HG02623 (cell line): ENCODE measurements at regions not wholly inside any gene's neighbourhood (a gene's known extent, or its start where the extent isn't known, plus 50 kb on each side); places are given as distances from the start of the nearest gene placed in this dataset.

Experiments used
- ATAC-seq: cut with Tn5 transposase; IDR thresholded peaks from one replicate; pipeline ENCODE4 v1.9.1; 2021; ENCODE audit warnings: moderate library complexity; ENCODE audit not compliant: unreplicated experiment

DNA sequence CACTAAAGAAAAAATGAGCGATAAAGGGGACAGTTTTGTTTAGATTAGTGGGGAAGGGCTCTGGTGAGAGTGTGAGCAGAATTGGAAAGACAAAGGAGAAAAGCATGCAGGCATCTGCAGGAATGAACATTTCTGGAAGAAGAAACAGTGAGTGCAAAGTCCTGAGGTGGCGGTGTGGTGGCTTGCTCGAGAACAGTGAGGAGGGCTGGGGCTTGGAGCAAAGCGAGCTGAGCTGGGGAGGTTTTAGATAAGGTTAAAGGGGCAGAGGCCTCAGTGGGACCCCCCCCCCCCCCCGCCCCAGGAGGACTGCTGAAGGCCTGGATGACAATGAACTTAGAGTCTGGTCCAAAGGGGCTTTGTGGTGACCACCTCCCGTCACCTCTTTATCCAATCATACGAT lies 202.7 kb upstream of the MVB12B start:
- ATAC-seq = no peak

GRCh38 chr9:126125177-126125576 lies 201.5 kb upstream of the MVB12B start:
- no peak for ATAC-seq

- ATAC-seq = no peak
Observed at GRCh38 chr9:126125577-126125976, 201.1 kb upstream of the MVB12B start.

- ATAC-seq = no peak
Observed at GRCh38 chr9:126125992-126126409, 200.6 kb upstream of the MVB12B start.

GRCh38 chr9:126126807-126127206 lies 199.8 kb upstream of the MVB12B start:
- no peak for ATAC-seq

GRCh38 chr9:126127591-126127990 lies 199.0 kb upstream of the MVB12B start:
- no peak for ATAC-seq

DNA sequence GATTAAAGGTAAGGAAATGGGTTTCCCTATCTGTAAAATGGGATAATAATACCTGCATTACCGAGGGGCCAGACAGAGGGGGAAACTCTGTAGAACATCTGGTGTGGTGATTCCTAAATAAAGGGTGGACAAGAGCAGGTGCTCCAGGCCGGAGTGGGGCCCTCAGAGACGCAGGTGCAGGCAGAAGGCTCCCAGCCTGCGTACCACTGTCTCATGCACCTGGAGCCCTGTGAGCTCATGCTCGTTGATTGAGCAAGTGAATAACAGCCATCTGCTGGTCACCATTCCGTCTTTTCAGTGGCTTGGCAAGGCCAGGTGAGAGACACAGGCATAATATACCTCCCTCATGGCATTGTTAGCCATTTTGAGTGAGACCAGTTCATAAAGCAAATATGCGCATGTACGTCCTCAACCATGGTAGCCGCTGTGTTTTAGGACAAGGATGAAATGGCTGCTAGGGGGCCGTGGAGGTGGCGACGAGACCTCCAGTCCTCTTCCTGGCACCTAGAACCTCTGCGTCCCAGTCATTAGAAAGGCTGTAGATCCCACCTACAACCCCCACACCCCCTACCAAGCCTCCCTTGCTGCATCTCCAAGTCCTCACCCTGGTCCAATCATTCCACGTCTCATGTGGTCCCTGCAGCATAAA lies 198.0 kb upstream of the MVB12B start:
- no peak for ATAC-seq

DNA sequence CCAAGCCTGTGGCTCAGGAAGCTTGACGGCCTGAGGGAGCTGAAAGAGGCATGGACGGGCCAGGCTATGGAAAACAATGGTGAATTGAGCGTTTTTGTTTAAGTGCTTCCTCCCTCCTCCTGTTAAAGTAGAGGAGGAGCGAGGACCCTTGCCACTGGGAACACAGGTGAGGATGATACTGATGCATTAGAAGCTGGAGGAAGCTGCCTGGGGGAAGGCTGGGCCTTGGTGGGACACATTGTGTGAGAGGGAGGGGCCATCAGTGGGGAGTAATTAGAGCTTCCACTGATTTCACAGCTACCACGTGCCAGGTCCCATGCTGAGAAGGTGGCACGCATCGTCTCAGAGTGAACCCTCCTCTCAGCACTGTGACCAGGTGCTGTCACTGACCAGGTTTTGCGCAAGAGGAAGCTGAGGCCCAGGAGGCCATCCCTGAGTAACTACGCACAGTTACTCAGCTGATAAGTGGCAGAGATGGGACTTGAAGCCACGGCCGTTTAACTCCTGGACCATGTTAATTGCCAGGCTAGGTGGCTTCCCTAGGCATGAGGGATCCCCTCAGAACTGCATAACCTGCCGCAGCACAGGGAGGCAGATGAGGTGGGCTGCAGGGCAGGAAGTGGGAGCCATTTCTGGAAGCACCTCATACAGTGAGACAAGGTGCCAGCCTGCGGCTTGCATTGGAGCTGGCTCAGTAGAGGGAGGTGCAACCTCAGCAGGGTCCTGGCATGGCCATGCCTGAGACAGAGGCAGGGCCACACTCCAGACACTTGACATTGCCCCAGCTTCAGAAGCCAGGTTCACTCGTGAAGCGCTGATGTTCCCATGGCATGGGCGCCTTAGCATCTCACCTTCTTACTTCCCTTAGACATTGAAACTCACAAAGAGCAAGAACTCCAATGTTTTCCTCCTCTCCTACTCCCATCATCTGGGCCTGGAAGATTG lies 195.3 kb upstream of the MVB12B start:
- ATAC-seq = no peak

DNA sequence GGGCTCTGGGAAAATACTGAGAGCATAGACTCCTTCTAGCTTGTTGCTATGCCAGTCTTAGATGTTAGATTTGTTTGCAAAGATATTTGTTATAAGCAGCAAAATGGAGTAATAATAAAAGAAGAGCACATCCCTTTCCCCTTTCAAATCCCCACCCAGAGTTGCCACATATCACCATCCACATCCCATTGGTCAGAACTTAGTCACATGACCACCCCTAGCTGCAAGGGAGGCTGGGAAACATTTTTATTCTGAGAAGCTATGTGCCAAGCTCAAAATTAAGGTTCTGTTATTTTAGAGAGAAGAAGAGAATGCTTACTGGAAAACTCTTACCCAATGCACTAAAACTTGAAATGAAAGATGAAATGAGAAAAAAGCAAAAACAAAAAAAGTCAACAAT lies 193.9 kb upstream of the MVB12B start:
- no peak for ATAC-seq

DNA sequence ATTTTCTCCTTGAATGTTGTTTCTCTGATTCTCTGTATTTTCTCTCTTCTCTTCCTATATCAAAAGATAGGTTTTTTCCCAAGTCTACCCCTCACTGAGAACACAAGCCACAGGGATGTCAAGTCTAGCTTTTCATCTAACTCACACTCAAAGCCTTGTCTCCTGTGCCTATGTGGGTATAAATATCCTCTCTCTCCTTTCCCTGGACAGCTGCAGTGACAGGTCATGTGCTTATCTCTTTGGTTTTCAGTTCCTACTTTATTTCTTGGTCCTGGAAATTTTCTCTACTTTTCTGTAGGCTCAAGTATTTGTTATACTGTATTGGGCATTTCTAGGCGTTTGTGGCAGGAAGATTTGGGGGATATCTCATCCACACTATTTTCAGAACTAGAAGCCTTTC lies 182.4 kb upstream of the MVB12B start:
- no peak for ATAC-seq

GRCh38 chr9:126144603-126145456 lies 181.8 kb upstream of the MVB12B start:
- ATAC-seq = no peak

DNA sequence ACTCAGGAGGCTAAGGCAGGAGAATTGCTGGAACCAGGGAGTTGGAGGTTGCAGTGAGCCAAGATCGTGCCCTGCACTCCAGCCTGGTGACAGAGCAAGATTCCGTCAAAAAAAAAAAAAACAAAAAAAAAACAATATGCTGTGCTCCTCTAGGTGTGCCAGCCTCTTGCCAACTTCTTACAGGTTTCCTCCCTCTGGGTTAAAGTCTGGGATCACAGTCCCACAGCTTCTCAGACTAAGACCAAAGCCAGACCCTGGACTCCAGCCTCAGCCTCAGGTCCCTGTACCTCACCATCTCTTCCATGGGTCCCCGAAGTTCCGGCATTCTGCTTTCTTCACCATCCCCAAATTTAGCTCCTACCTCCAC lies 180.8 kb upstream of the MVB12B start:
- ATAC-seq = no peak

DNA sequence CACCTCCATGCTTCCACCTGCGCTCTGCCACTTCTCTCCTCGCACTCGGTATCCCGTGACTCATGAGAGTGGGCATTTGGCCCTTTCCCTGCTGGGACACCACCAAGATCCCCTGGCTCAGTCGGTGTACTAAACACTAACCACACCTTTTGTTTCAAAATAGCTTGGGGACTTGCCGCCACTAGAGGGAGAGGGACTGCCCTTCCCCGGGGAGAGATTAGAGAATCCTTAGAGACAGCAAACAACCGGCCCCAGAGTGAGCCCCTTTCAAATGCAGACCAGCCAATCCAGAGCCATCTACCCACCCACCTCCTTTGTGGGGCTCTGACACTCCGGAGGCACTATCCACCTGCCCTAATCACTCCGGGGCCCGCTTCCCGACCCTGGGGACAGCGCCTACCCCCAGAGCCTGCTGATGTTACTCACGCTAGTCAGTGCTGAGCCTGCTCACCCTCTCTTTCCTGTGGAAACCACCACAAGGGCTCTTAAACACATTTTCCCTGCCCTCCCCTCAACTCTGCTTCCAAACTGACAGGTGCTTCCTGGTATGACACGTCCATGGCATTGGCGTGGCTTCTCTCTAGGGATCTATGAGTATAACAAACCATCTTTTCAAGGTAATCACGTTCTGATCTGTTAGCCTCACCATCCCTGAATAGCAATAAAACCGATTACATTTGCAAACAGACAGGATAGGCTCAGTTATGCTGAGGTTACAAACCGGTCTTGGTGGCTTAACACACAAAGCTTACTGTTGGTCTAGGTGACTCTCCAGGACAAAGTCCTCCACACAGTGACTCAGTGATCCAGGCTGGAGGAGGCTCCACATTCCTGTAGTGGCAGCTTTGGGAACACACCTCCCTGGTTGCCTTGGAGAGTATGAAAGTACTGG lies 180.1 kb upstream of the MVB12B start:
- ATAC-seq = no peak

DNA sequence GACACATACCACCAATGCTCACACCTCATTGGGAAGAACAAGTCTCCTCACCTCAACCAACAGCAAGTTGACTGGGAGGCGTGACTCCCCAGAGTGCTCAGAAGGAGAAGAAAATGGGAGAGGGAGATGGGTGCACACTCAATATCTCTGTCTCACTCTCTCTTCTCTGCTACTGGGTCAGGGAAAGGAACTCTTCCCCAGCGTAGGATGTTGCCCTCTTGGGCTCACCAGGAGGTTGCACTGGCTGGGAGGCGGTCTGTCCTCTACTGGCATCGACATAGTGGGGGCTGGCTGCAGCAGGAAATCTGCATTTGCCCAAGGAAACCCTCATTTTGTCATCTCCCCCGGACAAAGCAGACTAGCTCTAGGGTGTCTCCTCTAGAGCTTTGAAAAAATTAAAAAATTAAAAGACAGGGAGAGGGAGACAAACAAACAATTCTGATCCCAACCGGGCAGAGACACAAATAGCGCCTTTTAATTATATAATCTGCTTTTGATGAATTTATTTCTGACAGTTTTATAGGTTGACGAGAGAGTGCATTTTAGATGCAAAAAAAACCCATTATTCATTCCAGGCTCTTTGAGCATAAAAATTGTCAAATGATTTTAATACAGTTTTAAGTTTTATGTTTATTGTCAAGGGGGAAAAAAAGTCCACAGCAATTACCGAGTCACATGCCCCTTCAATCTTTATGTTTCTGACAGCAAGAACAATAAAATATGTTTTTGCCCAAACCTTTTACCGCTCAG lies 179.3 kb upstream of the MVB12B start:
- no peak for ATAC-seq

GRCh38 chr9:126147936-126148870 lies 178.4 kb upstream of the MVB12B start:
- ATAC-seq = no peak

- ATAC-seq = no peak
Observed at GRCh38 chr9:126148994-126149393, 177.6 kb upstream of the MVB12B start.

DNA sequence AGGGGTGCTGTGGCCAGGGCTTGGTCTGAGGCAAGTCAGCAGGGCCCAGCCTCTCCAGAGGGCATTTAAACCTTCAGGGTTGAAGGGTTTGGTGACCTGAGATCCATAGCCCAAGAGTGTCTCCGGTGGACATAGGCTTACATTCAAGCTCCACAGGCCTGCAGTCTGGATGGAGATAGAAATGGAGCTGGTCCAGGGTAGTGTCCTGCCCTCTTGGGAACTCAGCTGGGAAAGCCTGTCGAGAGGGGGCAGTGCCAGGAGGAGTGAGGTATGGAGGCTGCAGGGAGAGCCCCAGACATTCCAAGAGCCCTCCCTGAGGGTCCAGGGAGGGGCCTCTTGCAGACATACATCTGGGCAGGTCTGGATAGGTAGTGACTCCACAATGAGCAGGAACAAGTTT lies 177.0 kb upstream of the MVB12B start:
- ATAC-seq = no peak

DNA sequence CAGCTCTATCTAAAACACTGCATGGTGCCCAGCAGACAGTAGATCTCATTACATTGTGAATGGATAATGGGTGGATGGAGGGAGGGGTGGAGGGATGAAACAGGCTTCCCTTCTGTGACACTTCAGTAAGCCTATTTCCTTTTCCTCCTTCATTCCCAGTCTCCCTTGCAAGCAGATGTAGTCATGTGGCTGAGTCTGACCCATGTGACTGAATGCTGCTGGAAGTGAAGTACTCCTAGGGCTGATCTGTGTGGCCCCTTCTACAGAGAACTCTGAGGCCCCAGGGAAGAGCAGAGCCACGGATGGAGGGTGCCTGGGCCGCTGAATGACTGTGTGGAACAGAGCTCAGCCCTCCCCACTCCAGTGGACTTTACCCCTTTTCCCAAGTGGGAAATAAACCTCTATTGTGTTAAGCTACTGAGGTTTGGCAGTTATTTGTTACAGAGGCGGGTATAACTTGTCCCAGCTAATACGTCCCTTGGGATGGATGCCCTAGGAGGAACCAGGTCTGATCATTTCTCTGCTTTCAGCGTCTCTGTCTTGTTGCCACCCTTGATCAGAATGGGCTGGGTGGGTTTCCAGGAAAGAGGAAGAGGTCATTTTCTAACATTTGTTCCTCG lies 176.1 kb upstream of the MVB12B start:
- ATAC-seq = no peak
